ENCODE measurements at regions not wholly inside any gene's neighbourhood (a gene's known extent, or its start where the extent isn't known, plus 50 kb on each side); places are given as distances from the start of the nearest gene placed in this dataset.

GRCh38 chr22:49079027-49079725, 748.5 kb downstream of the BRD1 start:
- DNase-seq (ENCODE audit: low read depth), result no peak
- no peak for TF ChIP-seq CTCF (IDR thresholded peaks at IDR 0.05; ENCODE audit: control insufficient read depth, insufficient read depth, low read depth, low read length, missing control alignments)
- H3K4me3 ChIP-seq (ENCODE audit: control insufficient read depth, low read depth, low read length), result no peak overlapping the region

- no peak for DNase-seq (ENCODE audit: low read depth)
- no peak for TF ChIP-seq CTCF (IDR thresholded peaks at IDR 0.05; ENCODE audit: control insufficient read depth, insufficient read depth, low read depth, low read length, missing control alignments)
- H3K4me3 ChIP-seq (ENCODE audit: control insufficient read depth, low read depth, low read length), result no peak overlapping the region
These were observed 749.5 kb downstream of the BRD1 start for GRCh38 chr22:49078076-49078710.

GRCh38 chr22:49077586-49077985, 750.1 kb downstream of the BRD1 start:
- no peak for DNase-seq (ENCODE audit: low read depth)
- no peak for TF ChIP-seq CTCF (IDR thresholded peaks at IDR 0.05; ENCODE audit: control insufficient read depth, insufficient read depth, low read depth, low read length, missing control alignments)
- H3K4me3 ChIP-seq (ENCODE audit: control insufficient read depth, low read depth, low read length), result no peak overlapping the region

- no peak for TF ChIP-seq CTCF (IDR thresholded peaks at IDR 0.05; ENCODE audit: control insufficient read depth, insufficient read depth, low read depth, low read length, missing control alignments)
- no peak for DNase-seq (ENCODE audit: low read depth)
- H3K4me3 ChIP-seq (ENCODE audit: control insufficient read depth, low read depth, low read length), result no peak overlapping the region
These were observed 750.7 kb downstream of the BRD1 start for GRCh38 chr22:49077036-49077393.

GRCh38 chr22:49076300-49077035, 751.2 kb downstream of the BRD1 start:
- DNase-seq (ENCODE audit: low read depth), result no peak
- H3K4me3 ChIP-seq (ENCODE audit: control insufficient read depth, low read depth, low read length), result no peak overlapping the region
- no peak for TF ChIP-seq CTCF (IDR thresholded peaks at IDR 0.05; ENCODE audit: control insufficient read depth, insufficient read depth, low read depth, low read length, missing control alignments)

- no peak for TF ChIP-seq CTCF (IDR thresholded peaks at IDR 0.05; ENCODE audit: control insufficient read depth, insufficient read depth, low read depth, low read length, missing control alignments)
- no peak overlapping the region for H3K4me3 ChIP-seq (ENCODE audit: control insufficient read depth, low read depth, low read length)
- DNase-seq (ENCODE audit: low read depth), result no peak
These were observed 752.5 kb downstream of the BRD1 start for GRCh38 chr22:49075150-49075549.

Data from AG09309 (cell line).